HEK293 (cell line): ENCODE measurements at regions not wholly inside any gene's neighbourhood (a gene's known extent, or its start where the extent isn't known, plus 50 kb on each side); places are given as distances from the start of the nearest gene placed in this dataset.

Source experiments
- FEZF1 ChIP-seq: fragments of 450-650 bp; formaldehyde crosslinking; IDR thresholded peaks from 2 replicates; pipeline ENCODE4 v1.5.1; 2016; ENCODE audit warnings: missing biosample characterization, missing genetic modification characterization
- GLI4 ChIP-seq: fragments of 450-650 bp; formaldehyde crosslinking; IDR thresholded peaks from 2 replicates; pipeline ENCODE4 v1.5.1; 2016; ENCODE audit warnings: missing biosample characterization, missing genetic modification characterization
- HOXC10 ChIP-seq: sonication (generic); formaldehyde crosslinking; IDR thresholded peaks from 2 replicates; pipeline ENCODE4 v1.8.1; 2023; ENCODE audit warnings: mild to moderate bottlenecking, missing genetic modification reagents
- KLF10 ChIP-seq: fragments of 450-650 bp; IDR thresholded peaks from 2 replicates; pipeline ENCODE4 v1.5.1; 2018; ENCODE audit warnings: missing biosample characterization, mild to moderate bottlenecking, missing genetic modification characterization
- KLF8 ChIP-seq: fragments of 450-650 bp; formaldehyde crosslinking; IDR thresholded peaks from 2 replicates; pipeline ENCODE4 v1.5.1; 2016; ENCODE audit warnings: missing biosample characterization, missing genetic modification characterization
- SALL2 ChIP-seq: fragments of 450-650 bp; formaldehyde crosslinking; IDR thresholded peaks from 2 replicates; pipeline ENCODE4 v1.5.0; 2017; ENCODE audit warnings: missing biosample characterization, mild to moderate bottlenecking, missing genetic modification characterization, borderline replicate concordance
- SP3 ChIP-seq: fragments of 450-650 bp; formaldehyde crosslinking; IDR thresholded peaks from 2 replicates; pipeline ENCODE4 v1.5.1; 2016; ENCODE audit warnings: missing biosample characterization, missing genetic modification characterization
- SP7 ChIP-seq: fragments of 450-650 bp; formaldehyde crosslinking; IDR thresholded peaks from 2 replicates; pipeline ENCODE4 v1.5.1; 2016; ENCODE audit warnings: missing biosample characterization, missing genetic modification characterization
- YY2 ChIP-seq: fragments of 450-650 bp; formaldehyde crosslinking; IDR thresholded peaks from 2 replicates; pipeline ENCODE4 v1.5.1; 2016; ENCODE audit warnings: missing biosample characterization, missing genetic modification characterization
- ZFHX2 ChIP-seq: fragments of 450-650 bp; formaldehyde crosslinking; conservative IDR thresholded peaks from 2 replicates; pipeline ENCODE4 v1.5.1; 2016; ENCODE audit warnings: missing biosample characterization, missing genetic modification characterization
- ZIC2 ChIP-seq: fragments of 450-650 bp; formaldehyde crosslinking; IDR thresholded peaks from 2 replicates; pipeline ENCODE4 v1.5.1; 2016; ENCODE audit warnings: missing biosample characterization, missing genetic modification characterization
- ZNF16 ChIP-seq: fragments of 450-650 bp; formaldehyde crosslinking; IDR thresholded peaks from 2 replicates; pipeline ENCODE4 v1.5.1; 2016; ENCODE audit warnings: low read depth, missing biosample characterization, missing genetic modification characterization
- ZNF175 ChIP-seq: fragments of 450-650 bp; formaldehyde crosslinking; IDR thresholded peaks from 2 replicates; pipeline ENCODE4 v1.5.1; 2016; ENCODE audit warnings: missing biosample characterization, missing genetic modification characterization
- ZNF202 ChIP-seq: fragments of 450-650 bp; formaldehyde crosslinking; IDR thresholded peaks from 2 replicates; pipeline ENCODE4 v1.5.1; 2016; ENCODE audit warnings: missing biosample characterization, missing genetic modification characterization, borderline replicate concordance
- ZNF214 ChIP-seq: fragments of 450-650 bp; formaldehyde crosslinking; IDR thresholded peaks from 2 replicates; pipeline ENCODE4 v1.5.1; 2017; ENCODE audit warnings: missing biosample characterization, mild to moderate bottlenecking, missing genetic modification characterization, borderline replicate concordance
- ZNF292 ChIP-seq: fragments of 450-650 bp; formaldehyde crosslinking; IDR thresholded peaks from 2 replicates; pipeline ENCODE4 v1.5.1; 2016; ENCODE audit warnings: low read depth, missing biosample characterization, missing genetic modification characterization, borderline replicate concordance
- ZNF341 ChIP-seq: fragments of 450-650 bp; formaldehyde crosslinking; IDR thresholded peaks from 2 replicates; pipeline ENCODE4; 2016; ENCODE audit warnings: low read depth, missing biosample characterization, missing genetic modification characterization
- ZNF501 ChIP-seq: fragments of 450-650 bp; formaldehyde crosslinking; IDR thresholded peaks from 2 replicates; pipeline ENCODE4 v1.5.1; 2016; ENCODE audit warnings: missing biosample characterization, missing genetic modification characterization
- ZNF585B ChIP-seq: fragments of 450-650 bp; formaldehyde crosslinking; IDR thresholded peaks from 2 replicates; pipeline ENCODE4 v1.5.1; 2016; ENCODE audit warnings: missing biosample characterization, missing genetic modification characterization
- ZNF658 ChIP-seq: fragments of 450-650 bp; formaldehyde crosslinking; IDR thresholded peaks from 2 replicates; pipeline ENCODE4; 2016; ENCODE audit warnings: missing biosample characterization, missing genetic modification characterization
- ZNF747 ChIP-seq: fragments of 450-650 bp; formaldehyde crosslinking; IDR thresholded peaks from 2 replicates; pipeline ENCODE4 v1.5.1; 2016; ENCODE audit warnings: missing biosample characterization, missing genetic modification characterization
- ZNF76 ChIP-seq: fragments of 450-650 bp; formaldehyde crosslinking; IDR thresholded peaks from 2 replicates; pipeline ENCODE4; 2016; ENCODE audit warnings: low read depth, missing biosample characterization, missing genetic modification characterization, borderline replicate concordance
- ZNF843 ChIP-seq: fragments of 450-650 bp; formaldehyde crosslinking; IDR thresholded peaks from 2 replicates; pipeline ENCODE4 v1.5.1; 2016; ENCODE audit warnings: missing biosample characterization, missing genetic modification characterization
- TF ChIP-seq, protein P1 (sequence below): fragments of 450-650 bp; formaldehyde crosslinking; conservative IDR thresholded peaks from 2 replicates; pipeline ENCODE4 v1.5.1; 2016; ENCODE audit warnings: low read depth, missing biosample characterization, missing genetic modification characterization
- TF ChIP-seq, protein P2 (sequence below): fragments of 450-650 bp; formaldehyde crosslinking; IDR thresholded peaks from 2 replicates; pipeline ENCODE4 v1.5.1; 2016; ENCODE audit warnings: missing biosample characterization, missing genetic modification characterization
- TF ChIP-seq, protein P3 (sequence below): fragments of 450-650 bp; formaldehyde crosslinking; IDR thresholded peaks from 2 replicates; pipeline ENCODE4 v1.5.1; 2016; ENCODE audit warnings: missing biosample characterization, missing genetic modification characterization, borderline replicate concordance
- TF ChIP-seq, protein P4 (sequence below): fragments of 450-650 bp; formaldehyde crosslinking; IDR thresholded peaks from 2 replicates; pipeline ENCODE4 v1.5.1; 2017; ENCODE audit warnings: missing biosample characterization, missing genetic modification characterization
- TF ChIP-seq, protein P5 (sequence below): fragments of 450-650 bp; formaldehyde crosslinking; IDR thresholded peaks from 2 replicates; pipeline ENCODE4 v1.5.1; 2016; ENCODE audit warnings: missing biosample characterization, missing genetic modification characterization
- TF ChIP-seq, protein P6 (sequence below): fragments of 450-650 bp; formaldehyde crosslinking; IDR thresholded peaks from 2 replicates; pipeline ENCODE4 v1.5.1; 2016; ENCODE audit warnings: missing biosample characterization, missing genetic modification characterization

DNA sequence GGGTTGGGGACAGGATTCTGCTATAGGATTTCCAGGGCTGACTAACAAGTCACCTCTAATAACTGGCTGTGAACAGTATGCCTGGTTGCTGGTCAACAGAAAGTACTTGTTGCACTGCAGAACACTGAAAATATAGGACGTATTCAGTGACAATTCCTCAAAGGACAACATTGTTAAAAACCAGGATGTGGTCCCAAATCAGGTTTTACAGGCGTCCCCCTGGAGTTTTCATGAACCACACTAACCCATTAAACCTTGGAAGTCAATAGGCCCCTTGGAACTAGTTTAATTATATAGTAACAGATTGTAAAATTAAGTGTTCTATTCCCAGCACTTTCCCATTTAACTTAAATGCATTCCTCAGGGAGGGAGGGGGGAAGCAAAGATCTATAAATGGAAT, 495.4 kb downstream of the TBC1D4 start (continued):
- TF ChIP-seq SALL2 (tag by site-specific recombination) = no peak
- TF ChIP-seq KLF10 (tag by site-specific recombination) = no peak
- TF ChIP-seq SP3 (tag by site-specific recombination) = no peak
- TF ChIP-seq ZNF341 (tag by site-specific recombination) = no peak
- 0 out of 2 replicates have a peak, but pooled peaks have one; percentile 31 for TF ChIP-seq ZNF843 (tag by site-specific recombination)
- no peak for TF ChIP-seq ZNF585B
- no peak for TF ChIP-seq ZNF658 (tag by site-specific recombination)
- no peak for TF ChIP-seq ZNF292 (tag by site-specific recombination)
- peak; percentile 86 for TF ChIP-seq FEZF1
- TF ChIP-seq, protein P1, sequence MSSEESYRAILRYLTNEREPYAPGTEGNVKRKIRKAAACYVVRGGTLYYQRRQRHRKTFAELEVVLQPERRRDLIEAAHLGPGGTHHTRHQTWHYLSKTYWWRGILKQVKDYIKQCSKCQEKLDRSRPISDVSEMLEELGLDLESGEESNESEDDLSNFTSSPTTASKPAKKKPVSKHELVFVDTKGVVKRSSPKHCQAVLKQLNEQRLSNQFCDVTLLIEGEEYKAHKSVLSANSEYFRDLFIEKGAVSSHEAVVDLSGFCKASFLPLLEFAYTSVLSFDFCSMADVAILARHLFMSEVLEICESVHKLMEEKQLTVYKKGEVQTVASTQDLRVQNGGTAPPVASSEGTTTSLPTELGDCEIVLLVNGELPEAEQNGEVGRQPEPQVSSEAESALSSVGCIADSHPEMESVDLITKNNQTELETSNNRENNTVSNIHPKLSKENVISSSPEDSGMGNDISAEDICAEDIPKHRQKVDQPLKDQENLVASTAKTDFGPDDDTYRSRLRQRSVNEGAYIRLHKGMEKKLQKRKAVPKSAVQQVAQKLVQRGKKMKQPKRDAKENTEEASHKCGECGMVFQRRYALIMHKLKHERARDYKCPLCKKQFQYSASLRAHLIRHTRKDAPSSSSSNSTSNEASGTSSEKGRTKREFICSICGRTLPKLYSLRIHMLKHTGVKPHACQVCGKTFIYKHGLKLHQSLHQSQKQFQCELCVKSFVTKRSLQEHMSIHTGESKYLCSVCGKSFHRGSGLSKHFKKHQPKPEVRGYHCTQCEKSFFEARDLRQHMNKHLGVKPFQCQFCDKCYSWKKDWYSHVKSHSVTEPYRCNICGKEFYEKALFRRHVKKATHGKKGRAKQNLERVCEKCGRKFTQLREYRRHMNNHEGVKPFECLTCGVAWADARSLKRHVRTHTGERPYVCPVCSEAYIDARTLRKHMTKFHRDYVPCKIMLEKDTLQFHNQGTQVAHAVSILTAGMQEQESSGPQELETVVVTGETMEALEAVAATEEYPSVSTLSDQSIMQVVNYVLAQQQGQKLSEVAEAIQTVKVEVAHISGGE (tag by site-specific recombination) = no peak
- no peak for TF ChIP-seq ZNF16 (tag by site-specific recombination)
- TF ChIP-seq ZNF76 (tag by site-specific recombination) = no peak
- TF ChIP-seq SP7 (tag by site-specific recombination) = peak; percentile 78
- no peak for TF ChIP-seq KLF8
- no peak for TF ChIP-seq ZNF175
- TF ChIP-seq ZNF202 (tag by site-specific recombination) = no peak
- TF ChIP-seq ZNF214 = no peak
- no peak for TF ChIP-seq ZFHX2 (tag by site-specific recombination)
- peak; percentile 80 for TF ChIP-seq ZIC2
- no peak for TF ChIP-seq ZNF747
- no peak for TF ChIP-seq YY2 (tag by site-specific recombination)
- TF ChIP-seq, protein P2, sequence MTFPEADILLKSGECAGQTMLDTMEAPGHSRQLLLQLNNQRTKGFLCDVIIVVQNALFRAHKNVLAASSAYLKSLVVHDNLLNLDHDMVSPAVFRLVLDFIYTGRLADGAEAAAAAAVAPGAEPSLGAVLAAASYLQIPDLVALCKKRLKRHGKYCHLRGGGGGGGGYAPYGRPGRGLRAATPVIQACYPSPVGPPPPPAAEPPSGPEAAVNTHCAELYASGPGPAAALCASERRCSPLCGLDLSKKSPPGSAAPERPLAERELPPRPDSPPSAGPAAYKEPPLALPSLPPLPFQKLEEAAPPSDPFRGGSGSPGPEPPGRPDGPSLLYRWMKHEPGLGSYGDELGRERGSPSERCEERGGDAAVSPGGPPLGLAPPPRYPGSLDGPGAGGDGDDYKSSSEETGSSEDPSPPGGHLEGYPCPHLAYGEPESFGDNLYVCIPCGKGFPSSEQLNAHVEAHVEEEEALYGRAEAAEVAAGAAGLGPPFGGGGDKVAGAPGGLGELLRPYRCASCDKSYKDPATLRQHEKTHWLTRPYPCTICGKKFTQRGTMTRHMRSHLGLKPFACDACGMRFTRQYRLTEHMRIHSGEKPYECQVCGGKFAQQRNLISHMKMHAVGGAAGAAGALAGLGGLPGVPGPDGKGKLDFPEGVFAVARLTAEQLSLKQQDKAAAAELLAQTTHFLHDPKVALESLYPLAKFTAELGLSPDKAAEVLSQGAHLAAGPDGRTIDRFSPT (tag by site-specific recombination) = peak; percentile 19; the same call in 1 of the 2 replicates
- no peak for TF ChIP-seq HOXC10
- TF ChIP-seq, protein P3, sequence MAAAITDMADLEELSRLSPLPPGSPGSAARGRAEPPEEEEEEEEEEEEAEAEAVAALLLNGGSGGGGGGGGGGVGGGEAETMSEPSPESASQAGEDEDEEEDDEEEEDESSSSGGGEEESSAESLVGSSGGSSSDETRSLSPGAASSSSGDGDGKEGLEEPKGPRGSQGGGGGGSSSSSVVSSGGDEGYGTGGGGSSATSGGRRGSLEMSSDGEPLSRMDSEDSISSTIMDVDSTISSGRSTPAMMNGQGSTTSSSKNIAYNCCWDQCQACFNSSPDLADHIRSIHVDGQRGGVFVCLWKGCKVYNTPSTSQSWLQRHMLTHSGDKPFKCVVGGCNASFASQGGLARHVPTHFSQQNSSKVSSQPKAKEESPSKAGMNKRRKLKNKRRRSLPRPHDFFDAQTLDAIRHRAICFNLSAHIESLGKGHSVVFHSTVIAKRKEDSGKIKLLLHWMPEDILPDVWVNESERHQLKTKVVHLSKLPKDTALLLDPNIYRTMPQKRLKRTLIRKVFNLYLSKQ = no peak
- TF ChIP-seq, protein P4, sequence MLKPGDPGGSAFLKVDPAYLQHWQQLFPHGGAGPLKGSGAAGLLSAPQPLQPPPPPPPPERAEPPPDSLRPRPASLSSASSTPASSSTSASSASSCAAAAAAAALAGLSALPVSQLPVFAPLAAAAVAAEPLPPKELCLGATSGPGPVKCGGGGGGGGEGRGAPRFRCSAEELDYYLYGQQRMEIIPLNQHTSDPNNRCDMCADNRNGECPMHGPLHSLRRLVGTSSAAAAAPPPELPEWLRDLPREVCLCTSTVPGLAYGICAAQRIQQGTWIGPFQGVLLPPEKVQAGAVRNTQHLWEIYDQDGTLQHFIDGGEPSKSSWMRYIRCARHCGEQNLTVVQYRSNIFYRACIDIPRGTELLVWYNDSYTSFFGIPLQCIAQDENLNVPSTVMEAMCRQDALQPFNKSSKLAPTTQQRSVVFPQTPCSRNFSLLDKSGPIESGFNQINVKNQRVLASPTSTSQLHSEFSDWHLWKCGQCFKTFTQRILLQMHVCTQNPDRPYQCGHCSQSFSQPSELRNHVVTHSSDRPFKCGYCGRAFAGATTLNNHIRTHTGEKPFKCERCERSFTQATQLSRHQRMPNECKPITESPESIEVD = peak; percentile 56
- TF ChIP-seq ZNF501 (tag by site-specific recombination) = no peak
- TF ChIP-seq, protein P5, sequence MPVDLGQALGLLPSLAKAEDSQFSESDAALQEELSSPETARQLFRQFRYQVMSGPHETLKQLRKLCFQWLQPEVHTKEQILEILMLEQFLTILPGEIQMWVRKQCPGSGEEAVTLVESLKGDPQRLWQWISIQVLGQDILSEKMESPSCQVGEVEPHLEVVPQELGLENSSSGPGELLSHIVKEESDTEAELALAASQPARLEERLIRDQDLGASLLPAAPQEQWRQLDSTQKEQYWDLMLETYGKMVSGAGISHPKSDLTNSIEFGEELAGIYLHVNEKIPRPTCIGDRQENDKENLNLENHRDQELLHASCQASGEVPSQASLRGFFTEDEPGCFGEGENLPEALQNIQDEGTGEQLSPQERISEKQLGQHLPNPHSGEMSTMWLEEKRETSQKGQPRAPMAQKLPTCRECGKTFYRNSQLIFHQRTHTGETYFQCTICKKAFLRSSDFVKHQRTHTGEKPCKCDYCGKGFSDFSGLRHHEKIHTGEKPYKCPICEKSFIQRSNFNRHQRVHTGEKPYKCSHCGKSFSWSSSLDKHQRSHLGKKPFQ (tag by site-specific recombination) = no peak; the same call in 1 of the 2 replicates
- TF ChIP-seq, protein P6, sequence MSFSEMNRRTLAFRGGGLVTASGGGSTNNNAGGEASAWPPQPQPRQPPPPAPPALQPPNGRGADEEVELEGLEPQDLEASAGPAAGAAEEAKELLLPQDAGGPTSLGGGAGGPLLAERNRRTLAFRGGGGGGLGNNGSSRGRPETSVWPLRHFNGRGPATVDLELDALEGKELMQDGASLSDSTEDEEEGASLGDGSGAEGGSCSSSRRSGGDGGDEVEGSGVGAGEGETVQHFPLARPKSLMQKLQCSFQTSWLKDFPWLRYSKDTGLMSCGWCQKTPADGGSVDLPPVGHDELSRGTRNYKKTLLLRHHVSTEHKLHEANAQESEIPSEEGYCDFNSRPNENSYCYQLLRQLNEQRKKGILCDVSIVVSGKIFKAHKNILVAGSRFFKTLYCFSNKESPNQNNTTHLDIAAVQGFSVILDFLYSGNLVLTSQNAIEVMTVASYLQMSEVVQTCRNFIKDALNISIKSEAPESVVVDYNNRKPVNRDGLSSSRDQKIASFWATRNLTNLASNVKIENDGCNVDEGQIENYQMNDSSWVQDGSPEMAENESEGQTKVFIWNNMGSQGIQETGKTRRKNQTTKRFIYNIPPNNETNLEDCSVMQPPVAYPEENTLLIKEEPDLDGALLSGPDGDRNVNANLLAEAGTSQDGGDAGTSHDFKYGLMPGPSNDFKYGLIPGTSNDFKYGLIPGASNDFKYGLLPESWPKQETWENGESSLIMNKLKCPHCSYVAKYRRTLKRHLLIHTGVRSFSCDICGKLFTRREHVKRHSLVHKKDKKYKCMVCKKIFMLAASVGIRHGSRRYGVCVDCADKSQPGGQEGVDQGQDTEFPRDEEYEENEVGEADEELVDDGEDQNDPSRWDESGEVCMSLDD = no peak
- TF ChIP-seq GLI4 (tag by site-specific recombination) = no peak
